ENCODE measurements at regions not wholly inside any gene's neighbourhood (a gene's known extent, or its start where the extent isn't known, plus 50 kb on each side); places are given as distances from the start of the nearest gene placed in this dataset.
"Not testable (repeated sequence)": the region's sequence is repeated elsewhere in the genome, so short reads cannot be mapped to it uniquely, and the experiment has no call there.

- no peak for DNase-seq (ENCODE audit: low read depth in 2 of 2)
Measured at GRCh38 chr6:166806217-166806838, 150.0 kb downstream of the RNASET2 start.

- DNase-seq (ENCODE audit: low read depth in 2 of 2), result no peak
Measured at GRCh38 chr6:166803471-166803870, 152.9 kb downstream of the RNASET2 start.

GRCh38 chr6:166802401-166802800 lies 153.9 kb downstream of the RNASET2 start:
- no peak for DNase-seq (ENCODE audit: low read depth in 2 of 2)

GRCh38 chr6:166800137-166800536 lies 156.2 kb downstream of the RNASET2 start:
- DNase-seq (ENCODE audit: low read depth in 2 of 2), result no peak

GRCh38 chr6:166798652-166799051 lies 157.7 kb downstream of the RNASET2 start:
- no peak for DNase-seq (ENCODE audit: low read depth in 2 of 2)

- no peak for DNase-seq (ENCODE audit: low read depth in 2 of 2)
Measured at GRCh38 chr6:166796610-166797009, 159.7 kb downstream of the RNASET2 start.

- DNase-seq (ENCODE audit: low read depth in 2 of 2), result no peak
Measured at GRCh38 chr6:166795879-166796278, 160.5 kb downstream of the RNASET2 start.

GRCh38 chr6:166790808-166791207 lies 163.8 kb upstream of the RPS6KA2 start:
- DNase-seq (ENCODE audit: low read depth in 2 of 2), result not testable (repeated sequence)

GRCh38 chr6:166788846-166789529 lies 161.9 kb upstream of the RPS6KA2 start:
- DNase-seq (ENCODE audit: low read depth in 2 of 2), result not testable (repeated sequence)

- no peak for DNase-seq (ENCODE audit: low read depth in 2 of 2)
Measured at GRCh38 chr6:166786704-166787293, 159.7 kb upstream of the RPS6KA2 start.

GRCh38 chr6:166785131-166785530 lies 158.1 kb upstream of the RPS6KA2 start:
- no peak for DNase-seq (ENCODE audit: low read depth in 2 of 2)

GRCh38 chr6:166784691-166785090 lies 157.6 kb upstream of the RPS6KA2 start:
- no peak for DNase-seq (ENCODE audit: low read depth in 2 of 2)

- DNase-seq (ENCODE audit: low read depth in 2 of 2), result no peak
Measured at GRCh38 chr6:166782520-166782919, 155.5 kb upstream of the RPS6KA2 start.

GRCh38 chr6:166781331-166781730 lies 154.3 kb upstream of the RPS6KA2 start:
- no peak for DNase-seq (ENCODE audit: low read depth in 2 of 2)

- DNase-seq (ENCODE audit: low read depth in 2 of 2), result no peak
Measured at GRCh38 chr6:166779963-166780683, 153.1 kb upstream of the RPS6KA2 start.

GRCh38 chr6:166779381-166779780 lies 152.3 kb upstream of the RPS6KA2 start:
- no peak for DNase-seq (ENCODE audit: low read depth in 2 of 2)

GRCh38 chr6:166778776-166779175 lies 151.7 kb upstream of the RPS6KA2 start:
- no peak for DNase-seq (ENCODE audit: low read depth in 2 of 2)

- no peak for DNase-seq (ENCODE audit: low read depth in 2 of 2)
Measured at GRCh38 chr6:166778046-166778445, 151.0 kb upstream of the RPS6KA2 start.

GRCh38 chr6:166777096-166777630 lies 150.1 kb upstream of the RPS6KA2 start:
- no peak for DNase-seq (ENCODE audit: low read depth in 2 of 2)

GRCh38 chr6:166776571-166776970 lies 149.5 kb upstream of the RPS6KA2 start:
- DNase-seq (ENCODE audit: low read depth in 2 of 2), result no peak

GRCh38 chr6:166775923-166776220 lies 148.8 kb upstream of the RPS6KA2 start:
- DNase-seq (ENCODE audit: low read depth in 2 of 2), result no peak

- DNase-seq (ENCODE audit: low read depth in 2 of 2), result peak; percentile 26 to 42
Measured at GRCh38 chr6:166775180-166775922, 148.3 kb upstream of the RPS6KA2 start.

All from stimulated activated CD8-positive, alpha-beta memory T cell treated with anti-CD3 and anti-CD28 coated beads, Interleukin-2, amount 100 ng/mL, for 1 hour (primary cell).